ACC112 (cell line): ENCODE measurements at regions not wholly inside any gene's neighbourhood (a gene's known extent, or its start where the extent isn't known, plus 50 kb on each side); places are given as distances from the start of the nearest gene placed in this dataset.

Experiments used
- H2AFZ ChIP-seq: fragments of 200-600 bp; sonication (generic); one replicate; pipeline ENCODE4 v1.6.0; 2017; ENCODE audit warnings: antibody characterized with exemption, low read length; ENCODE audit not compliant: unreplicated experiment
- H3K27ac ChIP-seq: fragments of 200-600 bp; sonication (generic); 2 replicates; pipeline ENCODE4 v1.5.1; 2014; ENCODE audit warnings: low read depth, mild to moderate bottlenecking, antibody characterized with exemption, low read length, moderate library complexity
- H3K27me3 ChIP-seq: fragments of 200-600 bp; sonication (generic); 2 replicates; pipeline ENCODE4 v1.6.1; 2014; ENCODE audit warnings: mild to moderate bottlenecking, antibody characterized with exemption, low read length, moderate library complexity, mixed read lengths; ENCODE audit not compliant: insufficient read depth
- H3K36me3 ChIP-seq: fragments of 200-600 bp; sonication (generic); 2 replicates; pipeline ENCODE4 v1.6.1; 2016; ENCODE audit warnings: mild to moderate bottlenecking, antibody characterized with exemption, low read length, moderate library complexity, mixed read lengths; ENCODE audit not compliant: insufficient read depth
- H3K4me1 ChIP-seq: fragments of 200-600 bp; sonication (generic); one replicate; pipeline ENCODE4 v1.6.1; 2016; ENCODE audit warnings: low read length, mixed read lengths; ENCODE audit not compliant: insufficient read depth, unreplicated experiment, control insufficient read depth
- H3K4me3 ChIP-seq: fragments of 200-600 bp; sonication (generic); 2 replicates; pipeline ENCODE4 v1.5.1; 2014; ENCODE audit warnings: mild to moderate bottlenecking, low read depth, low read length
- H3K79me2 ChIP-seq: fragments of 200-600 bp; sonication (generic); one replicate; pipeline ENCODE4 v1.6.0; 2016; ENCODE audit warnings: low read length; ENCODE audit not compliant: control insufficient read depth, unreplicated experiment, insufficient read depth

GRCh38 chr12:42953021-42953420 is 363.5 kb upstream of the PRICKLE1 start:
- Histone ChIP-seq H3K79me2 (no peaks in the 10 kb centered on the region), H3K36me3 (no peaks in the 10 kb centered on the region), H3K27me3 (no peaks in the 10 kb centered on the region), H3K27ac (no peak overlapping the region), H2AFZ (no peak overlapping the region), H3K4me1 (no peaks in the 10 kb centered on the region), H3K4me3 (no peak overlapping the region)

GRCh38 chr12:42946871-42947381 is 357.4 kb upstream of the PRICKLE1 start:
- Histone ChIP-seq H2AFZ (no peak overlapping the region), H3K79me2 (no peaks in the 10 kb centered on the region), H3K4me1 (no peaks in the 10 kb centered on the region), H3K27me3 (no peaks in the 10 kb centered on the region), H3K4me3 (no peak overlapping the region), H3K36me3 (no peaks in the 10 kb centered on the region), H3K27ac (no peak overlapping the region)

- Histone ChIP-seq H3K36me3 (no peaks in the 10 kb centered on the region), H3K4me1 (no peaks in the 10 kb centered on the region), H3K79me2 (no peaks in the 10 kb centered on the region), H3K4me3 (no peak overlapping the region), H3K27ac (no peak overlapping the region), H3K27me3 (no peaks in the 10 kb centered on the region), H2AFZ (no peak overlapping the region)
These were observed 356.4 kb upstream of the PRICKLE1 start for GRCh38 chr12:42945927-42946326.

- no peak overlapping the region for H3K27ac ChIP-seq
- no peaks in the 10 kb centered on the region for H3K79me2 ChIP-seq
- H2AFZ ChIP-seq: no peak overlapping the region
- no peaks in the 10 kb centered on the region for H3K4me1 ChIP-seq
- no peak overlapping the region for H3K4me3 ChIP-seq
- H3K36me3 ChIP-seq: no peaks in the 10 kb centered on the region
- no peaks in the 10 kb centered on the region for H3K27me3 ChIP-seq
These were observed 355.0 kb upstream of the PRICKLE1 start for GRCh38 chr12:42944516-42944915.

- H2AFZ ChIP-seq: no peak overlapping the region
- no peak overlapping the region for H3K27ac ChIP-seq
- no peaks in the 10 kb centered on the region for H3K4me1 ChIP-seq
- no peaks in the 10 kb centered on the region for H3K36me3 ChIP-seq
- H3K79me2 ChIP-seq: no peaks in the 10 kb centered on the region
- no peaks in the 10 kb centered on the region for H3K27me3 ChIP-seq
- H3K4me3 ChIP-seq: no peak overlapping the region
These were observed 347.4 kb upstream of the PRICKLE1 start for GRCh38 chr12:42936991-42937390.

GRCh38 chr12:42936260-42936659 is 346.7 kb upstream of the PRICKLE1 start:
- Histone ChIP-seq H3K27ac (no peak overlapping the region), H3K79me2 (no peaks in the 10 kb centered on the region), H3K4me1 (no peaks in the 10 kb centered on the region), H3K4me3 (no peak overlapping the region), H2AFZ (no peak overlapping the region), H3K27me3 (no peaks in the 10 kb centered on the region), H3K36me3 (no peaks in the 10 kb centered on the region)

GRCh38 chr12:42935756-42936155 is 346.2 kb upstream of the PRICKLE1 start:
- Histone ChIP-seq H3K4me3 (no peak overlapping the region), H3K36me3 (no peaks in the 10 kb centered on the region), H3K27ac (no peak overlapping the region), H2AFZ (no peak overlapping the region), H3K4me1 (no peaks in the 10 kb centered on the region), H3K79me2 (no peaks in the 10 kb centered on the region), H3K27me3 (no peaks in the 10 kb centered on the region)

GRCh38 chr12:42935090-42935489 is 345.5 kb upstream of the PRICKLE1 start:
- Histone ChIP-seq H3K27me3 (no peaks in the 10 kb centered on the region), H3K36me3 (no peaks in the 10 kb centered on the region), H2AFZ (no peak overlapping the region), H3K27ac (no peak overlapping the region), H3K4me1 (no peaks in the 10 kb centered on the region), H3K79me2 (no peaks in the 10 kb centered on the region), H3K4me3 (no peak overlapping the region)

- Histone ChIP-seq H3K4me1 (no peaks in the 10 kb centered on the region), H3K79me2 (no peaks in the 10 kb centered on the region), H3K27me3 (no peaks in the 10 kb centered on the region), H3K27ac (no peak overlapping the region), H3K36me3 (no peaks in the 10 kb centered on the region), H3K4me3 (no peak overlapping the region), H2AFZ (no peak overlapping the region)
These were observed 344.0 kb upstream of the PRICKLE1 start for GRCh38 chr12:42933461-42934081.

- Histone ChIP-seq H3K4me1 (no peaks in the 10 kb centered on the region), H3K27me3 (no peaks in the 10 kb centered on the region), H3K27ac (no peak overlapping the region), H3K36me3 (no peaks in the 10 kb centered on the region), H3K79me2 (no peaks in the 10 kb centered on the region), H3K4me3 (no peak overlapping the region), H2AFZ (no peak overlapping the region)
These were observed 343.4 kb upstream of the PRICKLE1 start for GRCh38 chr12:42932936-42933335.

GRCh38 chr12:42926232-42926631 is 336.7 kb upstream of the PRICKLE1 start:
- no peaks in the 10 kb centered on the region for H3K36me3 ChIP-seq
- no peaks in the 10 kb centered on the region for H3K27me3 ChIP-seq
- H3K4me1 ChIP-seq: no peaks in the 10 kb centered on the region

More at GRCh38 chr12:42926232-42926631, 336.7 kb upstream of the PRICKLE1 start:
- Histone ChIP-seq H3K27ac (no peak overlapping the region), H3K79me2 (no peaks in the 10 kb centered on the region), H2AFZ (no peak overlapping the region), H3K4me3 (no peak overlapping the region)
